ENCODE measurements at regions not wholly inside any gene's neighbourhood (a gene's known extent, or its start where the extent isn't known, plus 50 kb on each side); places are given as distances from the start of the nearest gene placed in this dataset.

GRCh38 chr7:52323202-52323746 is 712.2 kb upstream of the POM121L12 start:
- no peak for DNase-seq

GRCh38 chr7:52320610-52321009 is 714.8 kb upstream of the POM121L12 start:
- DNase-seq, result no peak

- no peak for DNase-seq
Measured at GRCh38 chr7:52317921-52318320, 717.5 kb upstream of the POM121L12 start.

- DNase-seq, result no peak
Measured at GRCh38 chr7:52311886-52312285, 723.5 kb upstream of the POM121L12 start.

- no peak for DNase-seq
Measured at GRCh38 chr7:52309631-52310030, 725.8 kb upstream of the POM121L12 start.

- no peak for DNase-seq
Measured at GRCh38 chr7:52302765-52303520, 732.5 kb upstream of the POM121L12 start.

- DNase-seq, result no peak
Measured at GRCh38 chr7:52297128-52297527, 738.3 kb upstream of the POM121L12 start.

GRCh38 chr7:52294942-52295341 is 740.5 kb upstream of the POM121L12 start:
- no peak for DNase-seq

- no peak for DNase-seq
Measured at GRCh38 chr7:52289247-52289646, 746.2 kb upstream of the POM121L12 start.

- no peak for DNase-seq
Measured at GRCh38 chr7:52287698-52288097, 747.7 kb upstream of the POM121L12 start.

- no peak for DNase-seq
Measured at GRCh38 chr7:52285689-52286088, 749.7 kb upstream of the POM121L12 start.

- DNase-seq, result no peak
Measured at GRCh38 chr7:52283335-52283734, 752.1 kb upstream of the POM121L12 start.

- no peak for DNase-seq
Measured at GRCh38 chr7:52273685-52274610, 761.5 kb upstream of the POM121L12 start.

- no peak for DNase-seq
Measured at GRCh38 chr7:52271703-52272102, 763.7 kb upstream of the POM121L12 start.

- DNase-seq, result no peak
Measured at GRCh38 chr7:52270301-52270700, 765.1 kb upstream of the POM121L12 start.

GRCh38 chr7:52269669-52270068 is 765.8 kb upstream of the POM121L12 start:
- no peak for DNase-seq

GRCh38 chr7:52261057-52261456 is 774.4 kb upstream of the POM121L12 start:
- DNase-seq, result no peak

GRCh38 chr7:52260046-52260665 is 775.3 kb upstream of the POM121L12 start:
- DNase-seq, result no peak

GRCh38 chr7:52257890-52258289 is 777.5 kb upstream of the POM121L12 start:
- DNase-seq, result no peak

GRCh38 chr7:52254396-52255010 is 780.9 kb upstream of the POM121L12 start:
- DNase-seq, result no peak

- no peak for DNase-seq
Measured at GRCh38 chr7:52253953-52254352, 781.5 kb upstream of the POM121L12 start.

GRCh38 chr7:52249741-52250140 is 785.7 kb upstream of the POM121L12 start:
- DNase-seq, result no peak

- DNase-seq, result no peak
Measured at GRCh38 chr7:52247518-52247917, 787.9 kb upstream of the POM121L12 start.

Measured in NCI-H2029 treated with DMSO at 0.1 percent for 48 hours (cell line).